K562 (cell line): ENCODE measurements at regions not wholly inside any gene's neighbourhood (a gene's known extent, or its start where the extent isn't known, plus 50 kb on each side); places are given as distances from the start of the nearest gene placed in this dataset.

Experiments used
- ATAC-seq: fragments of 200-7000 bp; cut with Tn5 transposase; 3 replicates; pipeline ENCODE4 v1.9.1; 2020; ENCODE audit warnings: moderate library complexity
- BruUV-seq: library from RNA; stranded (reverse); fragments of 400-500 nt; replicated peaks from 2 replicates; lab custom pipeline; 2021; lab: Mats Ljungman, UMichigan
- CTCF ChIA-PET: fragments of 300-600 bp; formaldehyde crosslinking; extraction: SDS; loops from one replicate; lab custom pipeline; 2021; ENCODE audit warnings: low intra/inter-chr PET ratio; lab: Yijun Ruan, JAX
- POLR2A ChIA-PET: fragments of 300-600, 350-650 bp; sonication (Branson Sonifier 250); formaldehyde crosslinking; extraction: SDS; loops from one replicate; lab custom pipeline; 2021; ENCODE audit warnings: antibody characterized with exemption, inconsistent platforms; lab: Yijun Ruan, JAX
- DNase-seq, 4 experiments: peaks; one replicate each; pipeline versions ENCODE4 v3.0.0 to v3.0.0-alpha.2; 2011 to 2018; ENCODE audit warnings: low spot score in 3 of 4, mixed read lengths in 3 of 4; ENCODE audit errors: extremely low read depth in 1 of 4
- FAIRE-seq: peaks from 2 replicates; lab custom pipeline; 2011; peaks lifted over from hg19 to GRCh38; lab: Jason Lieb, UNC
- H2AFZ ChIP-seq: 2 replicates; pipeline ENCODE4 v1.6.0; 2011; ENCODE audit warnings: low read depth, low read length, control low read depth, inconsistent platforms
- H3K27ac ChIP-seq: fragments of 200-600 bp; 3 replicates; pipeline ENCODE4 v1.8.0; 2011; ENCODE audit warnings: low read depth, mild to moderate bottlenecking, control low read depth, inconsistent platforms, low read length, moderate library complexity, mixed read lengths; ENCODE audit errors: extremely low read depth
- H3K27me3 ChIP-seq, 2 experiments: fragments of 300-600 bp in 1 of 2; 2 replicates in 1 of 2; 3 replicates in 1 of 2; pipeline versions ENCODE4 v1.6.0 to v1.8.0; 2011; ENCODE audit warnings: inconsistent platforms in 2 of 2, low read length in 2 of 2, mild to moderate bottlenecking in 1 of 2, mixed read lengths in 1 of 2, moderate library complexity in 1 of 2; ENCODE audit not compliant: control insufficient read depth in 2 of 2, insufficient read depth in 2 of 2
- H3K36me3 ChIP-seq: fragments of 300-600 bp; 3 replicates; pipeline ENCODE4 v1.8.0; 2011; ENCODE audit warnings: mild to moderate bottlenecking, low read length, inconsistent platforms; ENCODE audit not compliant: control insufficient read depth, insufficient read depth
- H3K4me1 ChIP-seq, 2 experiments: fragments of 200-600 bp in 1 of 2; replicated peaks in 1 of 2; 2 replicates in 1 of 2; 3 replicates in 1 of 2; pipeline versions ENCODE4 v1.5.1 to v1.8.0; 2011; ENCODE audit warnings: inconsistent platforms in 2 of 2, low read length in 2 of 2, mild to moderate bottlenecking in 1 of 2, mixed read lengths in 1 of 2, moderate library complexity in 1 of 2; ENCODE audit not compliant: control insufficient read depth in 2 of 2, insufficient read depth in 2 of 2
- H3K4me2 ChIP-seq: 2 replicates; pipeline ENCODE4 v1.6.1; 2011; ENCODE audit warnings: low read length, control low read depth, inconsistent platforms, mixed read lengths; ENCODE audit not compliant: insufficient read depth
- H3K4me3 ChIP-seq: fragments of 200-600 bp; sonication (generic), shearing (Covaris generic); 2 replicates; pipeline ENCODE4 v1.5.1; 2016; ENCODE audit warnings: control low read depth, inconsistent platforms
- H3K79me2 ChIP-seq: fragments of 200-600 bp; 3 replicates; pipeline ENCODE4 v1.8.0; 2011; ENCODE audit warnings: low read length, inconsistent platforms; ENCODE audit not compliant: control insufficient read depth, insufficient read depth
- H3K9ac ChIP-seq, 2 experiments: 2 replicates each; pipeline versions ENCODE4 v1.6.0 to v1.6.1; 2011; ENCODE audit warnings: low read depth in 2 of 2, low read length in 2 of 2, control low read depth in 1 of 2, inconsistent platforms in 1 of 2, mild to moderate bottlenecking in 1 of 2, mixed read lengths in 1 of 2; ENCODE audit not compliant: insufficient read depth in 1 of 2
- H3K9me1 ChIP-seq: one replicate; pipeline ENCODE4 v1.6.0; 2011; ENCODE audit warnings: inconsistent platforms, mild to moderate bottlenecking, low read length, moderate library complexity; ENCODE audit not compliant: control insufficient read depth, insufficient read depth
- H3K9me3 ChIP-seq: replicated peaks from 2 replicates; pipeline ENCODE4 v1.5.1; 2011; ENCODE audit warnings: low read depth, low read length, inconsistent platforms; ENCODE audit not compliant: control insufficient read depth, insufficient read depth
- H4K20me1 ChIP-seq: replicated peaks from 2 replicates; pipeline ENCODE4 v1.6.1; 2011; ENCODE audit warnings: low read length, inconsistent platforms, mixed read lengths; ENCODE audit not compliant: control insufficient read depth, insufficient read depth
- NUFIP1 ChIP-seq: fragments of 450-650 bp; IDR thresholded peaks from 2 replicates; pipeline ENCODE4 v1.6.1; 2018; ENCODE audit not compliant: partially characterized antibody
- WGBS: fragments of 100-300 bp; shearing (Covaris generic); methylation state at CpG from one replicate; pipeline ENCODE4 v1.1.6; 2016; ENCODE audit warnings: low coverage, mixed read lengths; ENCODE audit not compliant: insufficient coverage; ENCODE audit errors: missing lambda C conversion rate; 5-methylcytosine and 5-hydroxymethylcytosine counted together
- in situ Hi-C: fragments of 300-500 bp; cut with MboI; formaldehyde crosslinking; loops from 4 replicates; pipeline ENCODE4 v1.15.0; 2018; ENCODE audit warnings: inconsistent platforms, mixed read lengths
- intact Hi-C: fragments of 100-400 bp; cut with micrococcal nuclease; formaldehyde crosslinking; loops from 2 replicates; pipeline ENCODE4 v1.14.2; 2022
- TF ChIP-seq, protein P1 (sequence below): fragments of 450-650 bp; IDR thresholded peaks from 2 replicates; pipeline ENCODE4 v1.6.1; 2016; ENCODE audit warnings: low read depth, mild to moderate bottlenecking, moderate library complexity
- TF ChIP-seq, protein P2 (sequence below), 2 experiments: IDR thresholded peaks in 1 of 2; conservative IDR thresholded peaks in 1 of 2; 2 replicates each; pipeline ENCODE4 v1.6.1; 2016; ENCODE audit warnings: low read depth in 2 of 2, mild to moderate bottlenecking in 1 of 2, missing compliant biosample characterization in 1 of 2, missing genetic modification characterization in 1 of 2, moderate library complexity in 1 of 2

DNA sequence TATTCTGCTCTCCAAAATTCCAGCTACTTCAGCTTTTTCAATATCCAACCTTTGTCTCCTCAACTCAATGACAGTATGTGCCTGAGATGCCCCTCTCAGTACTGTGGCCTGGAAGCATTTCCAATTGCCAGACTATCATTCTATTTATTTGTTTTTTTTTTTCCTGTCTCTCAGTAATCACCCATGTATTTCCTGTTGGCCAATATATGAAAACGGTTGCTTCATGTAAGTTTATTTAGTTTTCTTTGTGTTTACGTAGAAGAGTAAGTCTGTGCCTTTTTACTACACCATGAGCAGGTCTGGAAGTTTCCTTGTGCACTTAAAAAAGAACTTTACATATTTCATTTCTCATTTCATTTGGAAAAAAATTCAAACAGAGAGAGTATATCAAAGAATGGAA is 537.5 kb upstream of the SPANXN1 start:
- Histone ChIP-seq H3K4me1 (no peaks in the 10 kb centered on the region), H3K4me3 (no peak overlapping the region), H3K27ac (no peak overlapping the region), H3K4me2 (no peak overlapping the region), H3K9me3 (no peaks in the 10 kb centered on the region), H4K20me1 (no peaks in the 10 kb centered on the region), H3K27me3 (no peaks in the 10 kb centered on the region), H3K9me1 (no peaks in the 10 kb centered on the region), H2AFZ (no peak overlapping the region), H3K36me3 (no peaks in the 10 kb centered on the region), H3K9ac (no peak overlapping the region), H3K79me2 (no peaks in the 10 kb centered on the region)
- CTCF ChIA-PET, result no interaction called here
- DNase-seq, result no peak
- no peak for ATAC-seq
- BruUV-seq, result no TSS peak
- in situ Hi-C loops, result no loop called here
- POLR2A ChIA-PET, result no interaction called here
- no peak for TF ChIP-seq NUFIP1
- TF ChIP-seq, protein P1, sequence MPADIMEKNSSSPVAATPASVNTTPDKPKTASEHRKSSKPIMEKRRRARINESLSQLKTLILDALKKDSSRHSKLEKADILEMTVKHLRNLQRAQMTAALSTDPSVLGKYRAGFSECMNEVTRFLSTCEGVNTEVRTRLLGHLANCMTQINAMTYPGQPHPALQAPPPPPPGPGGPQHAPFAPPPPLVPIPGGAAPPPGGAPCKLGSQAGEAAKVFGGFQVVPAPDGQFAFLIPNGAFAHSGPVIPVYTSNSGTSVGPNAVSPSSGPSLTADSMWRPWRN, result no peak
- TF ChIP-seq, protein P2, sequence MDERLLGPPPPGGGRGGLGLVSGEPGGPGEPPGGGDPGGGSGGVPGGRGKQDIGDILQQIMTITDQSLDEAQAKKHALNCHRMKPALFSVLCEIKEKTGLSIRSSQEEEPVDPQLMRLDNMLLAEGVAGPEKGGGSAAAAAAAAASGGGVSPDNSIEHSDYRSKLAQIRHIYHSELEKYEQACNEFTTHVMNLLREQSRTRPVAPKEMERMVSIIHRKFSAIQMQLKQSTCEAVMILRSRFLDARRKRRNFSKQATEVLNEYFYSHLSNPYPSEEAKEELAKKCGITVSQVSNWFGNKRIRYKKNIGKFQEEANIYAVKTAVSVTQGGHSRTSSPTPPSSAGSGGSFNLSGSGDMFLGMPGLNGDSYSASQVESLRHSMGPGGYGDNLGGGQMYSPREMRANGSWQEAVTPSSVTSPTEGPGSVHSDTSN (CRISPR knock-in tag; IDR thresholded peaks at IDR 0.05; ENCODE audit: low read depth), result no peak
- TF ChIP-seq, protein P2 (tag; conservative IDR thresholded peaks at IDR 0.05; ENCODE audit: low read depth), result no peak
- intact Hi-C loops, result no loop called here
- WGBS, result 4% methylated on average over 2 of the region's 2 CpGs
- FAIRE-seq, result no peak
